ENCODE measurements at regions not wholly inside any gene's neighbourhood (a gene's known extent, or its start where the extent isn't known, plus 50 kb on each side); places are given as distances from the start of the nearest gene placed in this dataset.

GRCh38 chr16:52834736-52835465 is 217.8 kb downstream of the CHD9NB start:
- Mint-ChIP-seq H3K36me3 (no peaks in the 10 kb centered on the region), H3K27ac (no peak overlapping the region), H3K4me3 (no peak overlapping the region), H3K9me3 (peaks cover 0 to 3% (median 0%) of the 10 kb centered on the region in 3 donors), H3K27me3 (no peaks in the 10 kb centered on the region), H3K4me1 (no peaks in the 10 kb centered on the region)
- ATAC-seq (replicated peaks in 1 of 4) (no peak), DNase-seq (no peak)
- 80% methylated on average over 4 of the region's 5 CpGs for WGBS (ENCODE audit: insufficient coverage)
- Histone ChIP-seq H3K27ac (ENCODE audit: low read length) (no peak overlapping the region), H3K4me3 (ENCODE audit: control insufficient read depth in 1 of 2, extremely low read depth in 1 of 2, low read length in 1 of 2) (no peak overlapping the region), H3K27me3 (replicated peaks in 1 of 2; ENCODE audit: control insufficient read depth in 2 of 2, extremely low read depth in 1 of 2, insufficient read depth in 2 of 2, low read length in 1 of 2) (no peaks in the 10 kb centered on the region), H3K36me3 (ENCODE audit: control insufficient read depth in 2 of 2, extremely low read depth in 1 of 2, insufficient read depth in 1 of 2, low read length in 1 of 2) (no peaks in the 10 kb centered on the region), H3K4me1 (ENCODE audit: control insufficient read depth in 1 of 2, extremely low read depth in 1 of 2, insufficient read depth in 2 of 2, low read length in 2 of 2) (no peaks in the 10 kb centered on the region), H3K9me3 (no peaks in the 10 kb centered on the region)
- POLR2A ChIA-PET: no interaction called here
- CTCF ChIA-PET: no interaction called here

- POLR2A ChIA-PET: no interaction called here
- no peaks in the 10 kb centered on the region for H3K36me3 Mint-ChIP-seq
- H3K27ac ChIP-seq (ENCODE audit: low read length): no peak overlapping the region
Observed at GRCh38 chr16:52832771-52833170, 219.9 kb downstream of the CHD9NB start.

GRCh38 chr16:52827456-52827855 is 225.2 kb downstream of the CHD9NB start:
- H3K4me3 ChIP-seq (ENCODE audit: control insufficient read depth in 1 of 2, extremely low read depth in 1 of 2, low read length in 1 of 2): no peak overlapping the region
- H3K9me3 ChIP-seq: no peaks in the 10 kb centered on the region
- no peak overlapping the region for H3K27ac ChIP-seq (ENCODE audit: low read length)
- no CpG with 5 or more reads among the region's 4 CpGs for WGBS (ENCODE audit: insufficient coverage)
- H3K36me3 Mint-ChIP-seq: no peaks in the 10 kb centered on the region
- DNase-seq: no peak
- H3K4me1 Mint-ChIP-seq: no peaks in the 10 kb centered on the region
- ChIA-PET CTCF (no interaction called here), POLR2A (no interaction called here)
- H3K36me3 ChIP-seq (ENCODE audit: control insufficient read depth in 2 of 2, extremely low read depth in 1 of 2, insufficient read depth in 1 of 2, low read length in 1 of 2): no peaks in the 10 kb centered on the region
- no peak overlapping the region for H3K27ac Mint-ChIP-seq
- no peak for ATAC-seq (replicated peaks in 1 of 4)
- H3K9me3 Mint-ChIP-seq: no peaks in the 10 kb centered on the region
- H3K27me3 Mint-ChIP-seq: peaks cover 0 to 4% of the 10 kb centered on the region in 2 donors
- H3K27me3 ChIP-seq (replicated peaks in 1 of 2; ENCODE audit: control insufficient read depth in 2 of 2, extremely low read depth in 1 of 2, insufficient read depth in 2 of 2, low read length in 1 of 2): no peaks in the 10 kb centered on the region
- no peaks in the 10 kb centered on the region for H3K4me1 ChIP-seq (ENCODE audit: control insufficient read depth in 1 of 2, extremely low read depth in 1 of 2, insufficient read depth in 2 of 2, low read length in 2 of 2)
- no peak overlapping the region for H3K4me3 Mint-ChIP-seq

More at GRCh38 chr16:52832771-52833170, 219.9 kb downstream of the CHD9NB start:
- Mint-ChIP-seq H3K4me3 (no peak overlapping the region), H3K27me3 (no peaks in the 10 kb centered on the region), H3K4me1 (no peaks in the 10 kb centered on the region), H3K27ac (no peak overlapping the region), H3K9me3 (no peaks in the 10 kb centered on the region)
- 83% methylated on average over 1 of the region's 2 CpGs for WGBS (ENCODE audit: insufficient coverage)
- Histone ChIP-seq H3K36me3 (ENCODE audit: control insufficient read depth in 2 of 2, extremely low read depth in 1 of 2, insufficient read depth in 1 of 2, low read length in 1 of 2) (no peaks in the 10 kb centered on the region), H3K9me3 (no peaks in the 10 kb centered on the region), H3K4me1 (ENCODE audit: control insufficient read depth in 1 of 2, extremely low read depth in 1 of 2, insufficient read depth in 2 of 2, low read length in 2 of 2) (no peaks in the 10 kb centered on the region), H3K27me3 (replicated peaks in 1 of 2; ENCODE audit: control insufficient read depth in 2 of 2, extremely low read depth in 1 of 2, insufficient read depth in 2 of 2, low read length in 1 of 2) (no peaks in the 10 kb centered on the region), H3K4me3 (ENCODE audit: control insufficient read depth in 1 of 2, extremely low read depth in 1 of 2, low read length in 1 of 2) (no peak overlapping the region)
- CTCF ChIA-PET: no interaction called here
- no peak for DNase-seq
- ATAC-seq (replicated peaks in 1 of 4): no peak

DNA sequence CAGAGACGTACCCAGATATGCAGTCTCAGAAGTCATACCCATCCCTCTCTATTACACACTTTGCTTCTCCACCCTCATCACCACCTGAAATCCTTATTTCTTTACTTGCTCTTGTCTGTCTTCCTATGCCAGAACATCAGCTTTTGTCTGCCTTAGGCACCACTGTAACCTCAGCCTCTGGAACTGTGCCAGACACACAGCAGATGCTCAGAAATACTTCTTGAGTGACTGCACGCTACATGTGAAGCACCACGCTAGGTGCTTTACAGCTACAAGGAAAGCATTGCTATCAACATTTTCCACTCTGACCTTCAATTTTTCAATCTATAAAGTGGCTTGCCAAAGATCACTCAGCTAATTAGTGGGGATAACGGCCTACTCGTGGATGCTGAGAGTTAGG is 226.8 kb downstream of the CHD9NB start:
- 93% methylated on average over 3 of the region's 5 CpGs for WGBS (ENCODE audit: insufficient coverage)
- Histone ChIP-seq H3K4me1 (ENCODE audit: control insufficient read depth in 1 of 2, extremely low read depth in 1 of 2, insufficient read depth in 2 of 2, low read length in 2 of 2) (no peaks in the 10 kb centered on the region), H3K27ac (ENCODE audit: low read length) (no peak overlapping the region), H3K27me3 (replicated peaks in 1 of 2; ENCODE audit: control insufficient read depth in 2 of 2, extremely low read depth in 1 of 2, insufficient read depth in 2 of 2, low read length in 1 of 2) (no peaks in the 10 kb centered on the region), H3K4me3 (ENCODE audit: control insufficient read depth in 1 of 2, extremely low read depth in 1 of 2, low read length in 1 of 2) (no peak overlapping the region), H3K9me3 (no peaks in the 10 kb centered on the region), H3K36me3 (ENCODE audit: control insufficient read depth in 2 of 2, extremely low read depth in 1 of 2, insufficient read depth in 1 of 2, low read length in 1 of 2) (no peaks in the 10 kb centered on the region)
- Mint-ChIP-seq H3K27me3 (peaks cover 0 to 4% of the 10 kb centered on the region in 2 donors), H3K27ac (no peak overlapping the region), H3K36me3 (no peaks in the 10 kb centered on the region), H3K4me3 (no peak overlapping the region), H3K4me1 (no peaks in the 10 kb centered on the region), H3K9me3 (no peaks in the 10 kb centered on the region)
- ATAC-seq (replicated peaks in 1 of 4) (no peak), DNase-seq (no peak)
- CTCF ChIA-PET: no interaction called here
- POLR2A ChIA-PET: no interaction called here

DNA sequence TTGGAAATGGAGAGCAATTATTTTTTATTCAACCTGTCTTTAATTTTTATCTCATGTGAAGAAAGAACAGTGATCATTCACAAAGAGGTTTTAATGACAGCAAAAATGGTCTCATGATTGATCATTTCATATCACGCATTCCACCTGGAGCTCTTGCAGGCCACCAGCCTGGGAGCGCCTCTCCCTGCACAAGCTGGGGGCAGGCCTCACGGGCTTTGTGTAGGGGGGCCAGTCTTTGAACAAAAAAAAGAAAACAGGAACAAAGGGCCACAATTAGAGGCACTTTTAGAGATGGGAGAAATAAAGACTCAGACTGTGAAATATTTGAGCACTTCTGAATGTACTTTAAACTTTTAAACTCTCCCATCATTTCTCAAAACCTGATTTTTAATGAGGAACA is 232.9 kb downstream of the CHD9NB start:
- H3K4me1 Mint-ChIP-seq: no peaks in the 10 kb centered on the region
- Histone ChIP-seq H3K9me3 (no peaks in the 10 kb centered on the region), H3K4me3 (ENCODE audit: control insufficient read depth in 1 of 2, extremely low read depth in 1 of 2, low read length in 1 of 2) (no peak overlapping the region), H3K4me1 (ENCODE audit: control insufficient read depth in 1 of 2, extremely low read depth in 1 of 2, insufficient read depth in 2 of 2, low read length in 2 of 2) (no peaks in the 10 kb centered on the region), H3K27me3 (replicated peaks in 1 of 2; ENCODE audit: control insufficient read depth in 2 of 2, extremely low read depth in 1 of 2, insufficient read depth in 2 of 2, low read length in 1 of 2) (no peaks in the 10 kb centered on the region), H3K27ac (ENCODE audit: low read length) (no peak overlapping the region), H3K36me3 (ENCODE audit: control insufficient read depth in 2 of 2, extremely low read depth in 1 of 2, insufficient read depth in 1 of 2, low read length in 1 of 2) (no peaks in the 10 kb centered on the region)
- DNase-seq (no peak), ATAC-seq (replicated peaks in 1 of 4) (no peak)
- WGBS (ENCODE audit: insufficient coverage): 100% methylated on average over 1 of the region's 3 CpGs
- no peaks in the 10 kb centered on the region for H3K36me3 Mint-ChIP-seq
- peaks cover 0 to 4% of the 10 kb centered on the region in 2 donors for H3K27me3 Mint-ChIP-seq
- H3K4me3 Mint-ChIP-seq: no peak overlapping the region
- ChIA-PET CTCF (no interaction called here), POLR2A (no interaction called here)
- no peak overlapping the region for H3K27ac Mint-ChIP-seq
- no peaks in the 10 kb centered on the region for H3K9me3 Mint-ChIP-seq

DNA sequence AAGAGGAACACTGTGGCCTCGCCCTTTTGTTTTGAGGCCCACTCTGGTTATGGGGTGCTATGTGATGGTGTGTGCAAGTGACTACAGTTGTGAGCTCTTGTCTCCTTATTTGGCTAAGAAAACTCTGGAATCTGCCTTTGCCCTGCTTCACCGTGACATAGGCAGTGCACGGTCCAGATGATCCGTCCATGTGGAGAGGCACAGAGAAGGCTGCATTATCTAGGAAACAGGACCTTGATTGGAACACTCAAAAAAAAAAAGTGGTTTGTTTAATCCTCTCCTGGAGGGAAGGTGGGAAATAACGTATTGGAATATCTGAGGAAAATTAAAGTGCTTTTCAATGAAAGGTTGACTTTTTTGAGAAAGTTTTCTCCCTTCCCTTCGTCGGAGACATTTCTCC is 233.3 kb downstream of the CHD9NB start:
- Histone ChIP-seq H3K36me3 (ENCODE audit: control insufficient read depth in 2 of 2, extremely low read depth in 1 of 2, insufficient read depth in 1 of 2, low read length in 1 of 2) (no peaks in the 10 kb centered on the region), H3K9me3 (no peaks in the 10 kb centered on the region), H3K27me3 (replicated peaks in 1 of 2; ENCODE audit: control insufficient read depth in 2 of 2, extremely low read depth in 1 of 2, insufficient read depth in 2 of 2, low read length in 1 of 2) (no peaks in the 10 kb centered on the region), H3K27ac (ENCODE audit: low read length) (no peak overlapping the region), H3K4me3 (ENCODE audit: control insufficient read depth in 1 of 2, extremely low read depth in 1 of 2, low read length in 1 of 2) (no peak overlapping the region), H3K4me1 (ENCODE audit: control insufficient read depth in 1 of 2, extremely low read depth in 1 of 2, insufficient read depth in 2 of 2, low read length in 2 of 2) (no peaks in the 10 kb centered on the region)
- WGBS (ENCODE audit: insufficient coverage): 86% methylated on average over 1 of the region's 7 CpGs
- Mint-ChIP-seq H3K4me3 (no peak overlapping the region), H3K36me3 (no peaks in the 10 kb centered on the region), H3K27me3 (peaks cover 0 to 4% of the 10 kb centered on the region in 2 donors), H3K4me1 (no peaks in the 10 kb centered on the region), H3K27ac (no peak overlapping the region), H3K9me3 (peaks cover 0 to 3% (median 0%) of the 10 kb centered on the region in 3 donors)
- POLR2A ChIA-PET: no interaction called here
- CTCF ChIA-PET: no interaction called here
- ATAC-seq (replicated peaks in 1 of 4) (no peak), DNase-seq (no peak)

- CTCF ChIA-PET: no interaction called here
- DNase-seq: no peak
- no peaks in the 10 kb centered on the region for H3K36me3 Mint-ChIP-seq
- no CpG with 5 or more reads among the region's 6 CpGs for WGBS (ENCODE audit: insufficient coverage)
- ATAC-seq (replicated peaks in 1 of 4): no peak
- H3K4me3 Mint-ChIP-seq: no peak overlapping the region
- Histone ChIP-seq H3K36me3 (ENCODE audit: control insufficient read depth in 2 of 2, extremely low read depth in 1 of 2, insufficient read depth in 1 of 2, low read length in 1 of 2) (no peaks in the 10 kb centered on the region), H3K4me3 (ENCODE audit: control insufficient read depth in 1 of 2, extremely low read depth in 1 of 2, low read length in 1 of 2) (no peak overlapping the region), H3K27ac (ENCODE audit: low read length) (no peak overlapping the region), H3K4me1 (ENCODE audit: control insufficient read depth in 1 of 2, extremely low read depth in 1 of 2, insufficient read depth in 2 of 2, low read length in 2 of 2) (no peaks in the 10 kb centered on the region), H3K9me3 (no peaks in the 10 kb centered on the region), H3K27me3 (replicated peaks in 1 of 2; ENCODE audit: control insufficient read depth in 2 of 2, extremely low read depth in 1 of 2, insufficient read depth in 2 of 2, low read length in 1 of 2) (no peaks in the 10 kb centered on the region)
- H3K9me3 Mint-ChIP-seq: peaks cover 0 to 6% (median 2%) of the 10 kb centered on the region in 3 donors
- H3K27ac Mint-ChIP-seq: no peak overlapping the region
- POLR2A ChIA-PET: no interaction called here
- no peaks in the 10 kb centered on the region for H3K4me1 Mint-ChIP-seq
- no peaks in the 10 kb centered on the region for H3K27me3 Mint-ChIP-seq
Observed at GRCh38 chr16:52817696-52818095, 235.0 kb downstream of the CHD9NB start.
